GM20431 (cell line): ENCODE measurements at regions not wholly inside any gene's neighbourhood (a gene's known extent, or its start where the extent isn't known, plus 50 kb on each side); places are given as distances from the start of the nearest gene placed in this dataset.
"Not testable (repeated sequence)": the region's sequence is repeated elsewhere in the genome, so short reads cannot be mapped to it uniquely, and the experiment has no call there.

Experiments used
- in situ Hi-C: fragments of 300-500 bp; cut with MseI, MboI; formaldehyde crosslinking; loops from one replicate; pipeline ENCODE4 v1.15.0; 2020; ENCODE audit warnings: low sequenced_read_pairs; ENCODE audit not compliant: unreplicated experiment

- in situ Hi-C loops = not testable (repeated sequence)
Observed at GRCh38 chr11:97076666-97077065, 686.9 kb downstream of the JRKL start.

- in situ Hi-C loops = no loop called here
Observed at GRCh38 chr11:97078443-97078842, 688.6 kb downstream of the JRKL start.

GRCh38 chr11:97079244-97079643 lies 689.4 kb downstream of the JRKL start:
- in situ Hi-C loops = no loop called here

GRCh38 chr11:97087419-97087818 lies 697.6 kb downstream of the JRKL start:
- in situ Hi-C loops = no loop called here

- in situ Hi-C loops = no loop called here
Observed at GRCh38 chr11:97092823-97093222, 703.0 kb downstream of the JRKL start.

- in situ Hi-C loops = not testable (repeated sequence)
Observed at GRCh38 chr11:97102180-97102579, 712.4 kb downstream of the JRKL start.

- in situ Hi-C loops = no loop called here
Observed at GRCh38 chr11:97107604-97108003, 717.8 kb downstream of the JRKL start.

GRCh38 chr11:97109078-97109477 lies 719.3 kb downstream of the JRKL start:
- in situ Hi-C loops = no loop called here

- in situ Hi-C loops = no loop called here
Observed at GRCh38 chr11:97110376-97110775, 720.6 kb downstream of the JRKL start.

GRCh38 chr11:97111559-97111958 lies 721.7 kb downstream of the JRKL start:
- in situ Hi-C loops = no loop called here

GRCh38 chr11:97118614-97119200 lies 728.9 kb downstream of the JRKL start:
- in situ Hi-C loops = no loop called here

- in situ Hi-C loops = no loop called here
Observed at GRCh38 chr11:97123237-97123636, 733.4 kb downstream of the JRKL start.

- in situ Hi-C loops = loop anchor here (25.0 kb wide), 1 partner anchor 674 kb away; no protein-coding TSS in a partner anchor
Observed at GRCh38 chr11:97136067-97136466, 746.3 kb downstream of the JRKL start.

GRCh38 chr11:97140885-97141494 lies 751.2 kb downstream of the JRKL start:
- in situ Hi-C loops = loop anchor here (25.0 kb wide), 1 partner anchor 679 kb away; no protein-coding TSS in a partner anchor

- in situ Hi-C loops = loop anchor here (25.0 kb wide), 1 partner anchor 681 kb away; no protein-coding TSS in a partner anchor
Observed at GRCh38 chr11:97143463-97143862, 753.6 kb downstream of the JRKL start.

- in situ Hi-C loops = loop anchor here (25.0 kb wide), 1 partner anchor 687 kb away; no protein-coding TSS in a partner anchor
Observed at GRCh38 chr11:97149741-97150140, 759.9 kb downstream of the JRKL start.

- in situ Hi-C loops = no loop called here
Observed at GRCh38 chr11:97157221-97157740, 767.5 kb downstream of the JRKL start.

GRCh38 chr11:97158243-97158642 lies 768.4 kb downstream of the JRKL start:
- in situ Hi-C loops = no loop called here

GRCh38 chr11:97163631-97164191 lies 773.9 kb downstream of the JRKL start:
- in situ Hi-C loops = no loop called here

GRCh38 chr11:97201743-97202612 lies 812.2 kb downstream of the JRKL start:
- in situ Hi-C loops = no loop called here
